Vagina (tissue), 2 donors: ENCODE measurements at regions not wholly inside any gene's neighbourhood (a gene's known extent, or its start where the extent isn't known, plus 50 kb on each side); places are given as distances from the start of the nearest gene placed in this dataset.

Experiments
- POLR2A ChIP-seq, 2 donors: fragments of 450-650 bp; IDR thresholded peaks; one replicate each; pipeline ENCODE4 v1.6.1; 2017; ENCODE audit warnings: antibody characterized with exemption in 2 of 2, mild to moderate bottlenecking in 2 of 2, moderate library complexity in 2 of 2
- POLR2AphosphoS5 ChIP-seq, 2 donors: sonication (generic); formaldehyde crosslinking; IDR thresholded peaks; one replicate each; pipeline ENCODE4 v1.9.0; 2017; ENCODE audit warnings: antibody characterized with exemption in 2 of 2, mild to moderate bottlenecking in 2 of 2, low read depth in 1 of 2; ENCODE audit not compliant: insufficient read depth in 1 of 2
- TF ChIP-seq, protein P1 (sequence below), 3 experiments: fragments of 450-650 bp in 2 of 3; fragments of 200-600 bp in 1 of 3; sonication (generic) in 1 of 3; IDR thresholded peaks; one replicate each; pipeline ENCODE4 v1.5.1; 2017 to 2019; ENCODE audit warnings: antibody characterized with exemption in 3 of 3, mild to moderate bottlenecking in 2 of 3, moderate library complexity in 2 of 3

GRCh38 chr12:60212159-60213000 is 616.6 kb downstream of the SLC16A7 start:
- TF ChIP-seq POLR2AphosphoS5 (IDR thresholded peaks at IDR 0.05; ENCODE audit: insufficient read depth in 1 of 2, low read depth in 1 of 2) (no peak), POLR2A (IDR thresholded peaks at IDR 0.05) (no peak)
- TF ChIP-seq, protein P1, sequence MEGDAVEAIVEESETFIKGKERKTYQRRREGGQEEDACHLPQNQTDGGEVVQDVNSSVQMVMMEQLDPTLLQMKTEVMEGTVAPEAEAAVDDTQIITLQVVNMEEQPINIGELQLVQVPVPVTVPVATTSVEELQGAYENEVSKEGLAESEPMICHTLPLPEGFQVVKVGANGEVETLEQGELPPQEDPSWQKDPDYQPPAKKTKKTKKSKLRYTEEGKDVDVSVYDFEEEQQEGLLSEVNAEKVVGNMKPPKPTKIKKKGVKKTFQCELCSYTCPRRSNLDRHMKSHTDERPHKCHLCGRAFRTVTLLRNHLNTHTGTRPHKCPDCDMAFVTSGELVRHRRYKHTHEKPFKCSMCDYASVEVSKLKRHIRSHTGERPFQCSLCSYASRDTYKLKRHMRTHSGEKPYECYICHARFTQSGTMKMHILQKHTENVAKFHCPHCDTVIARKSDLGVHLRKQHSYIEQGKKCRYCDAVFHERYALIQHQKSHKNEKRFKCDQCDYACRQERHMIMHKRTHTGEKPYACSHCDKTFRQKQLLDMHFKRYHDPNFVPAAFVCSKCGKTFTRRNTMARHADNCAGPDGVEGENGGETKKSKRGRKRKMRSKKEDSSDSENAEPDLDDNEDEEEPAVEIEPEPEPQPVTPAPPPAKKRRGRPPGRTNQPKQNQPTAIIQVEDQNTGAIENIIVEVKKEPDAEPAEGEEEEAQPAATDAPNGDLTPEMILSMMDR (IDR thresholded peaks at IDR 0.05) = no peak
